Ovary (tissue), 3 donors: ENCODE measurements at regions not wholly inside any gene's neighbourhood (a gene's known extent, or its start where the extent isn't known, plus 50 kb on each side); places are given as distances from the start of the nearest gene placed in this dataset.

ENCODE experiments used
- CTCF ChIP-seq, 3 donors: fragments of 450-650 bp in 2 of 3; fragments of 200-600 bp in 1 of 3; IDR thresholded peaks; one replicate each; pipeline versions ENCODE4 v1.5.1 to v1.8.0; 2016 to 2022; ENCODE audit warnings: antibody characterized with exemption in 3 of 3, mild to moderate bottlenecking in 1 of 3
- POLR2A ChIP-seq: fragments of 450-650 bp; IDR thresholded peaks from one replicate; pipeline ENCODE4 v1.6.1; 2017; ENCODE audit warnings: antibody characterized with exemption, mild to moderate bottlenecking, moderate library complexity
- donor health status: DM: no; HTN: no; CAD: no.

GRCh38 chr16:6447021-6447790 lies 885.4 kb upstream of the RBFOX1 start:
- TF ChIP-seq POLR2A (no peak), CTCF (IDR thresholded peaks at IDR 0.05) (no peak)
